ENCODE measurements at regions not wholly inside any gene's neighbourhood (a gene's known extent, or its start where the extent isn't known, plus 50 kb on each side); places are given as distances from the start of the nearest gene placed in this dataset.

DNA sequence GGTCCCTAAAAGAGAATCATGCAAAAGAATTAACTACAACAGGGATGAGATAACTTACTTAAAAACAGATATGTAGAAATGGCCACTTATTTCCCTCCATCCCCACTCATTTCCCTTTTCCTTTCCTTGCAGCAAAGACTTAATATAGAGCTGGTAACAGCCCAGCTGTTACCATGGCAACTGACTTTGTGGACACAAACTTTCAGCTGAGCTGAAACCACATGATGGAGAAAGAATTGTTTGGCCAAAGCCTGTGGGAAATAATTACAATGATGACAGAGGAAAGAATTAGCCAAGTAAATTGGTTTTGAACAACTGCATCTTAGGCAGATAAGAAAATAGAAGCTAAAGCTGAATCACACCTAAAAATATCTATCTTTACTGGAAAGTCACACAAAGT, 364.9 kb downstream of the GALC start:
- no peak for TF ChIP-seq POLR2A (IDR thresholded peaks at IDR 0.05)
- TF ChIP-seq, protein P1, sequence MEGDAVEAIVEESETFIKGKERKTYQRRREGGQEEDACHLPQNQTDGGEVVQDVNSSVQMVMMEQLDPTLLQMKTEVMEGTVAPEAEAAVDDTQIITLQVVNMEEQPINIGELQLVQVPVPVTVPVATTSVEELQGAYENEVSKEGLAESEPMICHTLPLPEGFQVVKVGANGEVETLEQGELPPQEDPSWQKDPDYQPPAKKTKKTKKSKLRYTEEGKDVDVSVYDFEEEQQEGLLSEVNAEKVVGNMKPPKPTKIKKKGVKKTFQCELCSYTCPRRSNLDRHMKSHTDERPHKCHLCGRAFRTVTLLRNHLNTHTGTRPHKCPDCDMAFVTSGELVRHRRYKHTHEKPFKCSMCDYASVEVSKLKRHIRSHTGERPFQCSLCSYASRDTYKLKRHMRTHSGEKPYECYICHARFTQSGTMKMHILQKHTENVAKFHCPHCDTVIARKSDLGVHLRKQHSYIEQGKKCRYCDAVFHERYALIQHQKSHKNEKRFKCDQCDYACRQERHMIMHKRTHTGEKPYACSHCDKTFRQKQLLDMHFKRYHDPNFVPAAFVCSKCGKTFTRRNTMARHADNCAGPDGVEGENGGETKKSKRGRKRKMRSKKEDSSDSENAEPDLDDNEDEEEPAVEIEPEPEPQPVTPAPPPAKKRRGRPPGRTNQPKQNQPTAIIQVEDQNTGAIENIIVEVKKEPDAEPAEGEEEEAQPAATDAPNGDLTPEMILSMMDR (IDR thresholded peaks at IDR 0.05), result no peak

Measured in esophagus squamous epithelium (tissue), 4 donors.